ENCODE measurements at regions not wholly inside any gene's neighbourhood (a gene's known extent, or its start where the extent isn't known, plus 50 kb on each side); places are given as distances from the start of the nearest gene placed in this dataset.

DNA sequence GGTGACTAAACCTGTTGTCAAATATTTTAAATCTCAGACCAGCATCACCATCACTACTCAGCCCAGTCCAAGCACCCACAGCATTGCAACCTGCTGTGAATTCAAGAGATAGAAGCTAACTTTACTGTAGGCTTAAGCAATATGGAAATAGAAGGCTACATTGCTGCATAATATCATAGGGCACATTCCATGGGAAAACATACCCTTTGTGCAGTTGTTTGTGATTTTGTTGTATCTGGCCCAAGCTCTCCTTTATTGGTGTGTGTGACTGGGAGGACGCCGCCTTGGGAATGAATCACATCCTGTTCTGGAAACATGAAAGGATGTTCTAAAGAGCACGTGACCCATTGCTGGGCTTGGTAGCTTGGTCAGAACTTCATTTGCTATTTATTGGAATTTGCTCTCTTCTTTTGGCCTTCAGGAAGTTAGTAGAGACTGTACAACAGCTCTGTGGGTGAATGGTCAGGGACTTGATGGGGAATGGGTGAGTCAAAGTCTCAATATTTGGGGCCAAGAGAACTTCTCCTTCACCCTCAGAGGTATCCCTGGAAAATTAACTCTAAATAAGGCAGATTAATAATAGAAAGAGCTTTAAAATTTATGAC is 106.8 kb upstream of the SERPINE2 start:
- 36 to 52% methylated on average over 3 of the region's 3 CpGs for WGBS, 2 donors
- TF ChIP-seq, protein P1, sequence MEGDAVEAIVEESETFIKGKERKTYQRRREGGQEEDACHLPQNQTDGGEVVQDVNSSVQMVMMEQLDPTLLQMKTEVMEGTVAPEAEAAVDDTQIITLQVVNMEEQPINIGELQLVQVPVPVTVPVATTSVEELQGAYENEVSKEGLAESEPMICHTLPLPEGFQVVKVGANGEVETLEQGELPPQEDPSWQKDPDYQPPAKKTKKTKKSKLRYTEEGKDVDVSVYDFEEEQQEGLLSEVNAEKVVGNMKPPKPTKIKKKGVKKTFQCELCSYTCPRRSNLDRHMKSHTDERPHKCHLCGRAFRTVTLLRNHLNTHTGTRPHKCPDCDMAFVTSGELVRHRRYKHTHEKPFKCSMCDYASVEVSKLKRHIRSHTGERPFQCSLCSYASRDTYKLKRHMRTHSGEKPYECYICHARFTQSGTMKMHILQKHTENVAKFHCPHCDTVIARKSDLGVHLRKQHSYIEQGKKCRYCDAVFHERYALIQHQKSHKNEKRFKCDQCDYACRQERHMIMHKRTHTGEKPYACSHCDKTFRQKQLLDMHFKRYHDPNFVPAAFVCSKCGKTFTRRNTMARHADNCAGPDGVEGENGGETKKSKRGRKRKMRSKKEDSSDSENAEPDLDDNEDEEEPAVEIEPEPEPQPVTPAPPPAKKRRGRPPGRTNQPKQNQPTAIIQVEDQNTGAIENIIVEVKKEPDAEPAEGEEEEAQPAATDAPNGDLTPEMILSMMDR (IDR thresholded peaks at IDR 0.05): no peak
- no peak for TF ChIP-seq POLR2A (IDR thresholded peaks at IDR 0.05)
- intact Hi-C loops (cut with DNase I; ENCODE audit: low total_unique reads): no loop called here
- no peak for DNase-seq (ENCODE audit: low spot score in 2 of 2)
- no peak overlapping the region for H3K4me3 ChIP-seq (ENCODE audit: low read depth, poor library complexity, severe bottlenecking)

DNA sequence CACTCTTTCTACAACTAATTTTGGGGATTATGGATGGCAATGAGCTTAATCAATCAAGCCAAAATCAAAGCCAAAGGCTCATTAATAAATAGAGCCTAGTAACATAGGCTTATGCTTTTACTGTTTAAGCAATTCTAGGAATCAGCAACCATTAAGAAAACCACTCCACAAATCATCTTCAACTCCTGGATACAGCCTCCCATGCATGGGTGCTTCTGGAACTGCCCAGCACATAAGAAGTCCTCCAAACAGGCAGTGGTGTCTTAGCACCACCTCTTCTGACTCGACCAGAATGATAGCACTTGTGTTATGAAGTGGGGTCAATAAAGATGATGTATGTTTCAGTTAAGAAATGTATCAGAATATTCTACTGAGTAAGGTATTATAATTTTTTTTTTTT is 104.4 kb upstream of the SERPINE2 start:
- DNase-seq (ENCODE audit: low spot score in 2 of 2): no peak
- no peak overlapping the region for H3K4me3 ChIP-seq (ENCODE audit: low read depth, poor library complexity, severe bottlenecking)
- intact Hi-C loops (cut with DNase I; ENCODE audit: low total_unique reads): no loop called here
- WGBS, 2 donors: 58 to 65% methylated on average over 1 of the region's 1 CpG
- no peak for TF ChIP-seq POLR2A (IDR thresholded peaks at IDR 0.05)
- TF ChIP-seq, protein P1 (IDR thresholded peaks at IDR 0.05): no peak

DNA sequence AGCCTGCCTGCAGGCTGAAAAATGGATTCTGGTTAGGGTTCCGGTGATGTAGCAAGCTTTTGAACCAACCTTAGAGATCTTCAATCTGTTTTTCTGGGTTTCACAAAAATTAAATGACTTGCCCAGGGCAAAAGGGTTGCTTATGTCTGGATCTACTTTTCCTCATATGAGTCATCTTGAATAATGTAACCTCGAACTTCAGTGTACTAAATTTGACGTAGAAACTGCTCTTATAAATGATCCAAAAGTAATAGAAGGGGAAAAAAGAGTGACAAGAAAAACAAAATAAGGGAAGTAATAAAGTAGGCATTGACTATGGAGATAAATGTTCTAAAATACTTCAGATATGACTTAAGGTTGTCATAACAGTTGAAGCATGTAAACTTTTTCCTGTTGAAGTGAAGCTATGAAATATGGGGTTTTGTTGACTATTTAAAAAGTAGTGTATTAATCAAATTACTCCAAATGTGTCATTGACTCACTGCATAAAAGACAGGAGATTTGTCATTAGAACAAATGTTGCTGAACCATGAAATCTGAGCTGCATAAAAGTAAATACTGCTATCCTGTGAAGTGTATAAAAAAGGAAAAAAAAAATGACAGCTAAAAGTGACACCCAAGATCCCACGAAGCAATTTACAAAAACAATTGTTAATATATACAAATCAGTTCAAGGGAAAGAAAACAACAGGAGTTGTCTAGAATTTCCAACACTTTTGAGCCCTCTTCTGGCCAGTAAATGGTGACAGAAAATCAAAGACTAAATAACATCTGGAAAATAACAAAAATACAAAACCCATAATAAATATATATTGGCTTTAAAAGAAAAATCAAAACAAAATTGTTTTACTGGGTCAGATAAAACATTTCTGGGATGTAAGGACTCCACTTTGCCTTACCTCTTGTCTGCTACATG is 103.6 kb upstream of the SERPINE2 start:
- H3K4me3 ChIP-seq (ENCODE audit: low read depth, poor library complexity, severe bottlenecking): no peak overlapping the region
- 23 to 24% methylated on average over 4 of the region's 4 CpGs for WGBS, 2 donors
- no peak for DNase-seq (ENCODE audit: low spot score in 2 of 2)
- intact Hi-C loops (cut with DNase I; ENCODE audit: low total_unique reads): no loop called here
- TF ChIP-seq, protein P1 (IDR thresholded peaks at IDR 0.05): no peak
- no peak for TF ChIP-seq POLR2A (IDR thresholded peaks at IDR 0.05)

GRCh38 chr2:224141304-224141703 is 102.2 kb upstream of the SERPINE2 start:
- WGBS, 2 donors: 44 to 54% methylated on average over 4 of the region's 4 CpGs

DNA sequence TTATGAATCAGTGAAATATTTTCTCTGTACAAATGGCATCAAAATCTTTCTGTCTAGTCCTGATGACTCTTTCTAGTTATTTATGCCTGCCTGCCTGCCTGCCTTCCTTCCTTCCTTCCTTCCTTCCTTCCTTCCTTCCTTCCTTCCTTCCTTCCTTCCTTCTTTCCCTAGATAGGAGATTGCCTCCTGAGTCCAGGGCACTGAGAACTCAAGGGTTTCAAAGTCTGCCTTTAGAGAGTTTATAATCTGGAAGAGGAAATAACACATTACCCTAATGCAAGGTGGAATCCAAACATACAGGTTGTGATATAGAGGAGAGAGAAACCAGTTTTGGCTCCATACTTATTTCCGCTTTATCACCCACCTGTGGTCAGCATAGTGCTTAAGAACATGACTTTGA is 98.1 kb upstream of the SERPINE2 start:
- DNase-seq (ENCODE audit: low spot score in 2 of 2): no peak
- intact Hi-C loops (cut with DNase I; ENCODE audit: low total_unique reads): no loop called here
- WGBS, 2 donors: 95 to 97% methylated on average over 1 of the region's 1 CpG
- TF ChIP-seq, protein P1 (IDR thresholded peaks at IDR 0.05): no peak
- H3K4me3 ChIP-seq (ENCODE audit: low read depth, poor library complexity, severe bottlenecking): no peak overlapping the region

More at GRCh38 chr2:224141304-224141703, 102.2 kb upstream of the SERPINE2 start:
- H3K4me3 ChIP-seq (ENCODE audit: low read depth, poor library complexity, severe bottlenecking): no peak overlapping the region
- DNase-seq (ENCODE audit: low spot score in 2 of 2): no peak
- intact Hi-C loops (cut with DNase I; ENCODE audit: low total_unique reads): no loop called here
- TF ChIP-seq POLR2A (IDR thresholded peaks at IDR 0.05): no peak
- TF ChIP-seq, protein P1 (IDR thresholded peaks at IDR 0.05): no peak

Measured in lower leg skin (tissue), 4 donors.